Neuronal stem cell (in vitro differentiated cells): ENCODE measurements at regions not wholly inside any gene's neighbourhood (a gene's known extent, or its start where the extent isn't known, plus 50 kb on each side); places are given as distances from the start of the nearest gene placed in this dataset.
"Not testable (repeated sequence)": the region's sequence is repeated elsewhere in the genome, so short reads cannot be mapped to it uniquely, and the experiment has no call there.

Experiments used
- DNase-seq: peaks from one replicate; pipeline ENCODE4 v3.0.0-alpha.2; 2013; ENCODE audit warnings: low spot score
- H2AFZ ChIP-seq: one replicate; pipeline ENCODE4 v1.6.1; 2013; ENCODE audit warnings: mild to moderate bottlenecking, low read length, inconsistent platforms
- H2AK5ac ChIP-seq: 2 replicates; pipeline ENCODE4 v1.6.1; 2013; ENCODE audit warnings: low read depth, mild to moderate bottlenecking, inconsistent platforms, low read length, moderate library complexity, mixed read lengths
- H2BK120ac ChIP-seq: 2 replicates; pipeline ENCODE4 v1.6.1; 2013; ENCODE audit warnings: low read depth, mild to moderate bottlenecking, inconsistent platforms, low read length, moderate library complexity, mixed read lengths
- H2BK12ac ChIP-seq: one replicate; pipeline ENCODE4 v1.6.1; 2013; ENCODE audit warnings: low read length, inconsistent platforms
- H2BK15ac ChIP-seq: 2 replicates; pipeline ENCODE4 v1.6.1; 2013; ENCODE audit warnings: mild to moderate bottlenecking, low read length, inconsistent platforms, mixed read lengths
- H2BK5ac ChIP-seq: one replicate; pipeline ENCODE4 v1.6.1; 2013; ENCODE audit warnings: inconsistent platforms, mild to moderate bottlenecking, low read length, moderate library complexity
- H3K14ac ChIP-seq: one replicate; pipeline ENCODE4 v1.6.1; 2013; ENCODE audit warnings: low read length, inconsistent platforms
- H3K18ac ChIP-seq: 2 replicates; pipeline ENCODE4 v1.6.1; 2013; ENCODE audit warnings: low read length, inconsistent platforms
- H3K23ac ChIP-seq: 2 replicates; pipeline ENCODE4 v1.6.1; 2013; ENCODE audit warnings: low read depth, mild to moderate bottlenecking, mixed read lengths, low read length, inconsistent platforms; ENCODE audit not compliant: poor library complexity
- H3K27ac ChIP-seq: replicated peaks from 3 replicates; pipeline ENCODE4 v1.5.1; 2013; ENCODE audit warnings: low read length, inconsistent platforms
- H3K27me3 ChIP-seq, 3 experiments: 2 replicates each; pipeline ENCODE4 v1.6.1; 2013; ENCODE audit warnings: low read length in 3 of 3, mild to moderate bottlenecking in 2 of 3, inconsistent platforms in 1 of 3, low read depth in 1 of 3, mixed read lengths in 1 of 3, moderate library complexity in 1 of 3; ENCODE audit not compliant: control insufficient read depth in 3 of 3, insufficient read depth in 3 of 3
- H3K36me3 ChIP-seq, 2 donors: replicated peaks in 1 of 2; 2 replicates each; pipeline ENCODE4 v1.6.1; 2013; ENCODE audit warnings: low read length in 2 of 2; ENCODE audit not compliant: control insufficient read depth in 2 of 2, insufficient read depth in 2 of 2
- H3K4ac ChIP-seq: 2 replicates; pipeline ENCODE4 v1.6.1; 2013; ENCODE audit warnings: inconsistent platforms, mild to moderate bottlenecking, low read length, moderate library complexity
- H3K4me1 ChIP-seq, 2 donors: 1 replicate in 1 of 2; 2 replicates in 1 of 2; pipeline ENCODE4 v1.6.1; 2013; ENCODE audit warnings: low read length in 2 of 2, low read depth in 1 of 2; ENCODE audit not compliant: control insufficient read depth in 2 of 2, insufficient read depth in 1 of 2
- H3K4me2 ChIP-seq: one replicate; pipeline ENCODE4 v1.6.1; 2013; ENCODE audit warnings: mild to moderate bottlenecking, low read length, inconsistent platforms; ENCODE audit not compliant: insufficient read depth, poor library complexity, severe bottlenecking
- H3K4me3 ChIP-seq, 2 donors: 2 replicates each; pipeline ENCODE4 v1.5.1; 2013; ENCODE audit warnings: low read length in 2 of 2, mild to moderate bottlenecking in 2 of 2, inconsistent platforms in 1 of 2, moderate library complexity in 1 of 2
- H3K79me1 ChIP-seq: one replicate; pipeline ENCODE4 v1.6.1; 2013; ENCODE audit warnings: low read depth, mild to moderate bottlenecking, inconsistent platforms, low read length, moderate library complexity
- H3K9ac ChIP-seq: one replicate; pipeline ENCODE4 v1.6.1; 2013; ENCODE audit warnings: mild to moderate bottlenecking, low read depth, low read length, inconsistent platforms; ENCODE audit not compliant: poor library complexity
- H3K9me3 ChIP-seq, 2 donors: replicated peaks in 1 of 2; 2 replicates each; pipeline versions ENCODE3 to v1.6.1; 2013; ENCODE audit warnings: low read length in 2 of 2, mild to moderate bottlenecking in 2 of 2, inconsistent platforms in 1 of 2, low read depth in 1 of 2, mixed read lengths in 1 of 2, moderate library complexity in 1 of 2; ENCODE audit not compliant: control insufficient read depth in 2 of 2, insufficient read depth in 1 of 2
- H4K8ac ChIP-seq: one replicate; pipeline ENCODE4 v1.6.1; 2013; ENCODE audit warnings: low read depth, mild to moderate bottlenecking, inconsistent platforms, low read length, moderate library complexity
- H4K91ac ChIP-seq: one replicate; pipeline ENCODE4 v1.6.1; 2013; ENCODE audit warnings: low read length, low read depth, mild to moderate bottlenecking, inconsistent platforms; ENCODE audit not compliant: poor library complexity
- WGBS, 2 donors: extraction: QIAGEN DNeasy Blood & Tissue Kit; methylation state at CpG; one replicate each; pipeline ENCODE4 v1.1.7; 2013; ENCODE audit warnings: missing lambda C conversion rate in 2 of 2, mixed read lengths in 1 of 2; ENCODE audit not compliant: insufficient read length in 2 of 2, insufficient replicate concordance in 1 of 2; ENCODE audit errors: extremely low coverage in 2 of 2; 5-methylcytosine and 5-hydroxymethylcytosine counted together

GRCh38 chr1:221972276-221973235 lies 230.7 kb upstream of the DUSP10 start:
- H3K9me3 ChIP-seq, result no peaks in the 10 kb centered on the region
- H3K27me3 ChIP-seq, result no peaks in the 10 kb centered on the region
- H3K4me1 ChIP-seq, result no peaks in the 10 kb centered on the region
- no peak overlapping the region for H2BK120ac ChIP-seq
- no peak overlapping the region for H3K27ac ChIP-seq
- no peak overlapping the region for H4K91ac ChIP-seq
- H3K4ac ChIP-seq, result no peak overlapping the region
- no peak overlapping the region for H3K9ac ChIP-seq
- no peak overlapping the region for H3K18ac ChIP-seq
- H2AK5ac ChIP-seq, result no peak overlapping the region
- no peak for DNase-seq
- H2BK15ac ChIP-seq, result no peak overlapping the region
- no peak overlapping the region for H3K4me2 ChIP-seq
- no peak overlapping the region for H2BK5ac ChIP-seq
- H3K79me1 ChIP-seq, result no peaks in the 10 kb centered on the region
- no peaks in the 10 kb centered on the region for H3K36me3 ChIP-seq
- H3K14ac ChIP-seq, result no peak overlapping the region
- no peak overlapping the region for H3K23ac ChIP-seq
- no peak overlapping the region for H2BK12ac ChIP-seq
- no CpG with 5 or more reads among the region's 10 CpGs for WGBS, 2 donors
- H2AFZ ChIP-seq, result no peak overlapping the region
- no peak overlapping the region for H3K4me3 ChIP-seq
- no peak overlapping the region for H4K8ac ChIP-seq

- not testable (repeated sequence) for H3K27me3 ChIP-seq, H2BK120ac ChIP-seq, H3K36me3 ChIP-seq, H3K9ac ChIP-seq, H4K91ac ChIP-seq, DNase-seq, H2BK15ac ChIP-seq, H3K4ac ChIP-seq, H3K4me3 ChIP-seq, H3K9me3 ChIP-seq, H3K4me1 ChIP-seq, H2BK5ac ChIP-seq, H2AK5ac ChIP-seq, H3K23ac ChIP-seq, H4K8ac ChIP-seq, H2BK12ac ChIP-seq, H3K4me2 ChIP-seq, H3K27ac ChIP-seq, H2AFZ ChIP-seq, H3K79me1 ChIP-seq, H3K14ac ChIP-seq, H3K18ac ChIP-seq
- no CpG with 5 or more reads among the region's 8 CpGs for WGBS, 2 donors
Observed at GRCh38 chr1:221971035-221971434, 229.1 kb upstream of the DUSP10 start.

DNA sequence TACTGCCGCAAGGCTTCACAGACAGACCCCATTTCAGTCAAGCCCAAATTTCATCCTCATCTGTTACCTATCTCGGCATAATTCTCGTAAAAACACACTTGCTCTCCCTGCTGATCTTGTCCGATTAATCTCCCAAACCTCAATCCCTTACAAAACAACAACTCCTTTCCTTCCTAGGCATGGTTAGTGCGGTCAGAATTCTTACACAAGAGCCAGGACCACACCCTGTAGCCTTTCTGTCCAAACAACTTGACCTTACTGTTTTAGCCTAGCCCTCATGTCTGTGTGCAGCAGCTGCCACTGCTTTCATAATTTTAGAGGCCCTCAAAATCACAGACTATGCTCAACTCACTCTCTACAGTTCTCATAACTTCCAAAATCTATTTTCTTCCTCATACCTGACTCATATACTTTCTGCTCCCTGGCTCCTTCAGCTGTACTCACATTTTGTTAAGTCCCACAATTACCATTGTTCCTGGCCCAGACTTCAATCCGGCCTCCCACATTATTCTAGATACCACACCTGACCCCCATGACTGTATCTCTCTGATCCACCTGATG lies 227.5 kb upstream of the DUSP10 start:
- not testable (repeated sequence) for H3K4me3 ChIP-seq, H3K18ac ChIP-seq, H3K4me2 ChIP-seq, H3K4me1 ChIP-seq, DNase-seq, H3K14ac ChIP-seq, H2BK15ac ChIP-seq, H4K8ac ChIP-seq, H2BK12ac ChIP-seq, H2BK120ac ChIP-seq, H2AFZ ChIP-seq, H3K9me3 ChIP-seq, H3K4ac ChIP-seq, H3K27me3 ChIP-seq, H3K23ac ChIP-seq, H3K27ac ChIP-seq, H2BK5ac ChIP-seq, H2AK5ac ChIP-seq, H4K91ac ChIP-seq, H3K9ac ChIP-seq, H3K36me3 ChIP-seq, H3K79me1 ChIP-seq
- no CpG with 5 or more reads among the region's 6 CpGs for WGBS, 2 donors

DNA sequence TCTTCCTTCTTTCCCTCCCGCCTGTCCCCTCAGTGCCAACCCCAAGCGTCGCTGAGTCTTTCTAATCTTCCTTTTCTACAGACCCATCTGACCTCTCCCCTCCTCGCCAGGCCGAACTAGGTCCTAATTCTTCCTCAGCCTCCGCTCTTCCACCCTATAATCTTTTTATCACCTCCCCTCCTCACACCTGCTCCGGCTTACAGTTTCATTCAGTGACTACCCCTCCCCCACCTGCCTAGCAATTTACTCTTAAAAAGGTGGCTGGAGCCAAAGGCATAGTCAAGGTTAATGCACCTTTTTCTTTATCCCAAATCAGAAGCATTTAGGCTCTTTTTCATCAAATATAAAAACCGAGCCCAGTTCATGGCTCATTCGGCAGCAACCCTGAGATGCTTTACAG lies 225.6 kb upstream of the DUSP10 start:
- H3K4me1 ChIP-seq, H3K4ac ChIP-seq, H3K9me3 ChIP-seq, H2AFZ ChIP-seq, H4K8ac ChIP-seq, H3K27me3 ChIP-seq, H3K36me3 ChIP-seq, H3K18ac ChIP-seq, H3K23ac ChIP-seq, H3K27ac ChIP-seq, DNase-seq, H3K4me3 ChIP-seq, H2BK15ac ChIP-seq, H2AK5ac ChIP-seq, H3K79me1 ChIP-seq, H2BK12ac ChIP-seq, H3K9ac ChIP-seq, H2BK5ac ChIP-seq, H4K91ac ChIP-seq, H2BK120ac ChIP-seq, H3K4me2 ChIP-seq, H3K14ac ChIP-seq: not testable (repeated sequence)
- no CpG with 5 or more reads among the region's 9 CpGs for WGBS, 2 donors
